Thoracic aorta (tissue), 2 donors: ENCODE measurements at regions not wholly inside any gene's neighbourhood (a gene's known extent, or its start where the extent isn't known, plus 50 kb on each side); places are given as distances from the start of the nearest gene placed in this dataset.

ENCODE experiments used
- ATAC-seq: fragments of 150-250 bp; one replicate; pipeline ENCODE4 v1.8.0; 2017; ENCODE audit warnings: low read depth; ENCODE audit not compliant: insufficient number of reproducible peaks, low FRiP score
- DNase-seq: peaks from one replicate; pipeline ENCODE4 v3.0.0-alpha.2; 2020; ENCODE audit warnings: low spot score
- H3K27ac ChIP-seq, 2 donors: fragments of 200-600 bp; sonication (generic); 1 replicate in 1 of 2; 2 replicates in 1 of 2; pipeline ENCODE4 v1.5.1; 2016; ENCODE audit warnings: mild to moderate bottlenecking in 2 of 2, moderate library complexity in 2 of 2
- H3K27me3 ChIP-seq: fragments of 200-600 bp; sonication (generic); replicated peaks from 2 replicates; pipeline ENCODE4 v1.6.0; 2016; ENCODE audit warnings: mild to moderate bottlenecking; ENCODE audit not compliant: insufficient read depth
- H3K36me3 ChIP-seq: fragments of 200-600 bp; sonication (generic); one replicate; pipeline ENCODE4 v1.5.1; 2016
- H3K4me1 ChIP-seq, 2 donors: fragments of 200-600 bp; sonication (generic); 1 replicate in 1 of 2; 2 replicates in 1 of 2; pipeline versions ENCODE4 v1.5.1 to v1.6.0; 2016; ENCODE audit warnings: low read depth in 2 of 2, mild to moderate bottlenecking in 1 of 2; ENCODE audit not compliant: control insufficient read depth in 1 of 2
- H3K4me3 ChIP-seq: fragments of 200-600 bp; sonication (generic); 2 replicates; pipeline ENCODE4 v1.5.1; 2016; ENCODE audit warnings: mild to moderate bottlenecking
- H3K9me3 ChIP-seq: fragments of 200-600 bp; sonication (generic); 2 replicates; pipeline ENCODE4 v1.5.1; 2016
- TF ChIP-seq, protein P1 (sequence below): fragments of 200-600 bp; sonication (generic); IDR thresholded peaks from one replicate; pipeline ENCODE4 v1.5.1; 2019; ENCODE audit warnings: antibody characterized with exemption

DNA sequence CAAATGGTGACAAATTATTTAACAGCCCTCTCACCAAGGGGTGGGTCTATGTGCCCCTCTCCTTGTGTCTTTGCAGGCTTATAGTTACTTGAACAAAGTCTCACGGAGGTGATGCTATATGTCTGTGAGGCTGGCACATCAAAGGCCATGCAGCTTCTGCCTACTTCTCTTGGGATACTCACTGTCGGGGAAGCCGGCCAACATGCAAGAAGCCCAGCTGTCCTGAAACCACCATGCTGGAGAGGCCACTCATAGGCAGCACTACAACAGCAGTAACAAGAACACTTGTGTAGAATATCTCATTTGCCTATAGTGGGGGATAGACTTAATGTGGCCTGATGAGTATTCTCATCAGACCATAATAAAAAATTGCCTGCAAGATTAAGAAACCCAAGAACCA is 233.7 kb upstream of the NCKAP5 start:
- no peaks in the 10 kb centered on the region for H3K9me3 ChIP-seq
- TF ChIP-seq, protein P1, sequence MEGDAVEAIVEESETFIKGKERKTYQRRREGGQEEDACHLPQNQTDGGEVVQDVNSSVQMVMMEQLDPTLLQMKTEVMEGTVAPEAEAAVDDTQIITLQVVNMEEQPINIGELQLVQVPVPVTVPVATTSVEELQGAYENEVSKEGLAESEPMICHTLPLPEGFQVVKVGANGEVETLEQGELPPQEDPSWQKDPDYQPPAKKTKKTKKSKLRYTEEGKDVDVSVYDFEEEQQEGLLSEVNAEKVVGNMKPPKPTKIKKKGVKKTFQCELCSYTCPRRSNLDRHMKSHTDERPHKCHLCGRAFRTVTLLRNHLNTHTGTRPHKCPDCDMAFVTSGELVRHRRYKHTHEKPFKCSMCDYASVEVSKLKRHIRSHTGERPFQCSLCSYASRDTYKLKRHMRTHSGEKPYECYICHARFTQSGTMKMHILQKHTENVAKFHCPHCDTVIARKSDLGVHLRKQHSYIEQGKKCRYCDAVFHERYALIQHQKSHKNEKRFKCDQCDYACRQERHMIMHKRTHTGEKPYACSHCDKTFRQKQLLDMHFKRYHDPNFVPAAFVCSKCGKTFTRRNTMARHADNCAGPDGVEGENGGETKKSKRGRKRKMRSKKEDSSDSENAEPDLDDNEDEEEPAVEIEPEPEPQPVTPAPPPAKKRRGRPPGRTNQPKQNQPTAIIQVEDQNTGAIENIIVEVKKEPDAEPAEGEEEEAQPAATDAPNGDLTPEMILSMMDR = no peak
- H3K27ac ChIP-seq = no peak overlapping the region
- H3K36me3 ChIP-seq = no peaks in the 10 kb centered on the region
- H3K4me3 ChIP-seq = no peak overlapping the region
- ATAC-seq = no peak
- DNase-seq = no peak
- H3K27me3 ChIP-seq = no peaks in the 10 kb centered on the region
- no peaks in the 10 kb centered on the region for H3K4me1 ChIP-seq

GRCh38 chr2:133802409-133803039 is 234.3 kb upstream of the NCKAP5 start:
- Histone ChIP-seq H3K9me3 (no peaks in the 10 kb centered on the region), H3K27ac (no peak overlapping the region), H3K36me3 (no peaks in the 10 kb centered on the region), H3K4me1 (no peaks in the 10 kb centered on the region), H3K27me3 (no peaks in the 10 kb centered on the region), H3K4me3 (no peak overlapping the region)
- TF ChIP-seq, protein P1 = no peak
- ATAC-seq (no peak), DNase-seq (no peak)

- H3K4me3 ChIP-seq = no peak overlapping the region
- ATAC-seq (no peak), DNase-seq (no peak)
- no peaks in the 10 kb centered on the region for H3K27me3 ChIP-seq
- H3K27ac ChIP-seq = no peak overlapping the region
- no peaks in the 10 kb centered on the region for H3K36me3 ChIP-seq
- TF ChIP-seq, protein P1 = no peak
- no peaks in the 10 kb centered on the region for H3K9me3 ChIP-seq
- no peaks in the 10 kb centered on the region for H3K4me1 ChIP-seq
Observed at GRCh38 chr2:133806564-133806963, 238.3 kb upstream of the NCKAP5 start.

GRCh38 chr2:133809485-133809884 is 241.2 kb upstream of the NCKAP5 start:
- no peaks in the 10 kb centered on the region for H3K36me3 ChIP-seq
- TF ChIP-seq, protein P1 = no peak
- no peak for DNase-seq

GRCh38 chr2:133810559-133810958 is 242.3 kb upstream of the NCKAP5 start:
- ATAC-seq (no peak), DNase-seq (no peak)
- TF ChIP-seq, protein P1 = no peak
- Histone ChIP-seq H3K4me3 (no peak overlapping the region), H3K4me1 (no peaks in the 10 kb centered on the region), H3K36me3 (no peaks in the 10 kb centered on the region), H3K27me3 (no peaks in the 10 kb centered on the region), H3K27ac (no peak overlapping the region), H3K9me3 (no peaks in the 10 kb centered on the region)

More at GRCh38 chr2:133809485-133809884, 241.2 kb upstream of the NCKAP5 start:
- ATAC-seq = no peak
- H3K27me3 ChIP-seq = no peaks in the 10 kb centered on the region
- no peak overlapping the region for H3K4me3 ChIP-seq
- H3K27ac ChIP-seq = no peak overlapping the region
- H3K9me3 ChIP-seq = no peaks in the 10 kb centered on the region
- no peaks in the 10 kb centered on the region for H3K4me1 ChIP-seq
